Thyroid gland (tissue), 4 donors: ENCODE measurements at regions not wholly inside any gene's neighbourhood (a gene's known extent, or its start where the extent isn't known, plus 50 kb on each side); places are given as distances from the start of the nearest gene placed in this dataset.

Experiments used
- POLR2A ChIP-seq, 2 donors: fragments of 450-650 bp; IDR thresholded peaks; one replicate each; pipeline ENCODE4 v1.6.1; 2017; ENCODE audit warnings: antibody characterized with exemption in 2 of 2, mild to moderate bottlenecking in 2 of 2, moderate library complexity in 1 of 2
- TF ChIP-seq, protein P1 (sequence below), 6 experiments: fragments of 200-600 bp in 3 of 6; fragments of 450-650 bp in 3 of 6; sonication (generic) in 3 of 6; IDR thresholded peaks; one replicate each; pipeline ENCODE4 v1.5.1; 2016 to 2019; ENCODE audit warnings: antibody characterized with exemption in 6 of 6, mild to moderate bottlenecking in 2 of 6, inconsistent platforms in 1 of 6, moderate library complexity in 1 of 6

DNA sequence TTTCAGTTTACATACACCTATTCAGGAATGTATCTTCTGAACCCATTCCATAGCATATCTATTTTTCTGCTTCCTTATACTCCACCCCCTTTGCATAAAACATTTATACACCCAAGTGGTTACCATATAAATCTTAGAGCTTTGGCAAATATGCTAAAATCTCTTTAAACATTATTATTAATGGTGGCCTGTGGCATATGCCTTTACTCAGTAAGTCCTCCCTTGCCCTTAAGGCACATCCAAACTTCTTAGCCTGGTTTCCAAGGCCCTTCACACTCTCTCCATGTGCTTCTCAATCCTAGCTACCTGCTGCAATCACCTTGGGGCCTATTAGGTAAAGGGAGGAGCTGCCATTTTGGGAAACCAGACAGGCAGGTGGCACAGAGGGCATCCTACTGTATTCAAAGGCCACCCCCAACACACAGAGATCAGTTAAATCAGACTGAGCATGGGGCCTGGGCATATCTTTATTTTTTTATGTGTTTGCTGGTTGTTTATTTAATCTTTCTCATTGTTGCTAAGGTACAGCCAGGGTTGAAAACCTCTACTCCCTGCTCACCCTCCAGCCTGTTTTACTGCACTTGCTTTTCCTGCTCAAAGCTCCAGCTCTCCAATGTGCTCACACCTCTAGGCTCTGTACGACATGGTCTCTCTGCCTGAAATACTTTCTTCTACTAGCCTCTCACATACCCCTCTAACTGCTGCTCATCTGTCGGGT lies 242.8 kb upstream of the HNRNPA3 start:
- TF ChIP-seq POLR2A (IDR thresholded peaks at IDR 0.05), result no peak
- TF ChIP-seq, protein P1, sequence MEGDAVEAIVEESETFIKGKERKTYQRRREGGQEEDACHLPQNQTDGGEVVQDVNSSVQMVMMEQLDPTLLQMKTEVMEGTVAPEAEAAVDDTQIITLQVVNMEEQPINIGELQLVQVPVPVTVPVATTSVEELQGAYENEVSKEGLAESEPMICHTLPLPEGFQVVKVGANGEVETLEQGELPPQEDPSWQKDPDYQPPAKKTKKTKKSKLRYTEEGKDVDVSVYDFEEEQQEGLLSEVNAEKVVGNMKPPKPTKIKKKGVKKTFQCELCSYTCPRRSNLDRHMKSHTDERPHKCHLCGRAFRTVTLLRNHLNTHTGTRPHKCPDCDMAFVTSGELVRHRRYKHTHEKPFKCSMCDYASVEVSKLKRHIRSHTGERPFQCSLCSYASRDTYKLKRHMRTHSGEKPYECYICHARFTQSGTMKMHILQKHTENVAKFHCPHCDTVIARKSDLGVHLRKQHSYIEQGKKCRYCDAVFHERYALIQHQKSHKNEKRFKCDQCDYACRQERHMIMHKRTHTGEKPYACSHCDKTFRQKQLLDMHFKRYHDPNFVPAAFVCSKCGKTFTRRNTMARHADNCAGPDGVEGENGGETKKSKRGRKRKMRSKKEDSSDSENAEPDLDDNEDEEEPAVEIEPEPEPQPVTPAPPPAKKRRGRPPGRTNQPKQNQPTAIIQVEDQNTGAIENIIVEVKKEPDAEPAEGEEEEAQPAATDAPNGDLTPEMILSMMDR (IDR thresholded peaks at IDR 0.05), result no peak
